HG02642 (cell line): ENCODE measurements at regions not wholly inside any gene's neighbourhood (a gene's known extent, or its start where the extent isn't known, plus 50 kb on each side); places are given as distances from the start of the nearest gene placed in this dataset.
"Not testable (repeated sequence)": the region's sequence is repeated elsewhere in the genome, so short reads cannot be mapped to it uniquely, and the experiment has no call there.

Experiments
- ATAC-seq: cut with Tn5 transposase; IDR thresholded peaks from one replicate; pipeline ENCODE4 v1.9.1; 2021; ENCODE audit warnings: mild to moderate bottlenecking; ENCODE audit not compliant: unreplicated experiment, poor library complexity

GRCh38 chr1:199030541-199030940 is 391.7 kb downstream of the PTPRC start:
- not testable (repeated sequence) for ATAC-seq

DNA sequence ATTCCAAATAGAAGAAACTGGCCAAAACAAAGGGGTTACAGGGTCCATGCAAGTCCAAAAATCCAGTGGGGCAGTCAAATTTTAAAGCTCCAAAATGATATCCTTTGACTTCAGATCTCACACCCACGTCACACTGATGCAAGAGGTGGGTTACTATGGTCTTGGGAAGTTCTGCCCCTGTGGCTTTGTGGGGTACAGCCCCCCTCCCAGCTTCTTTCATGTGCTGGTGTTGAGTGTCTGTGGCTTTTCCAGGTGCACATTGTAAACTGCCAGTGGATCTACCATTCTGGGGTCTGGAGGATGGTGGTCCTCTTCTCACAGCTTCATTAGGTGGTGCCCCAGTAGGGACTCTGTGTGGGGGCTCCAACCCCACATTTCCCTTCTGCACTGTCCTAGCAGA is 392.3 kb downstream of the PTPRC start:
- not testable (repeated sequence) for ATAC-seq

GRCh38 chr1:199032479-199032878 is 393.6 kb downstream of the PTPRC start:
- not testable (repeated sequence) for ATAC-seq

- ATAC-seq: no peak
These were observed 394.8 kb downstream of the PTPRC start for GRCh38 chr1:199033661-199034060.

DNA sequence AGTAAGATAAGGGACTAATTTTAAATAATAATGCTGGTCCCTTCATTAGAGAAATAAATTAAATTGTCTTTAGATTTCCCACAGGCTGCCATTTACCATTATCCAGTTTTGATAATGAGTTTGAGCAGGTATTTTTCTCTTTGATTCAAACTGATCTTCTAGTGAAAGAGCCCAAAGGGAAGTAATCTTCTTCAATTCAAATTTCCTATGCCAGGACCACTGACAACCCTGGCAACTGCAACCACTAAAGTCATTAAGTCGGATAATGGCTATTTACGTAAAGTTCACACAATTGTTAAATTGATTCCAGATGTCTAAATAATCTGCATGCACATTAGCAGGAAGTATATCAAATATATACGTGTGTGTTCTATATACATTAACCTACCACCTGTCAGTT is 399.3 kb downstream of the PTPRC start:
- ATAC-seq: no peak

DNA sequence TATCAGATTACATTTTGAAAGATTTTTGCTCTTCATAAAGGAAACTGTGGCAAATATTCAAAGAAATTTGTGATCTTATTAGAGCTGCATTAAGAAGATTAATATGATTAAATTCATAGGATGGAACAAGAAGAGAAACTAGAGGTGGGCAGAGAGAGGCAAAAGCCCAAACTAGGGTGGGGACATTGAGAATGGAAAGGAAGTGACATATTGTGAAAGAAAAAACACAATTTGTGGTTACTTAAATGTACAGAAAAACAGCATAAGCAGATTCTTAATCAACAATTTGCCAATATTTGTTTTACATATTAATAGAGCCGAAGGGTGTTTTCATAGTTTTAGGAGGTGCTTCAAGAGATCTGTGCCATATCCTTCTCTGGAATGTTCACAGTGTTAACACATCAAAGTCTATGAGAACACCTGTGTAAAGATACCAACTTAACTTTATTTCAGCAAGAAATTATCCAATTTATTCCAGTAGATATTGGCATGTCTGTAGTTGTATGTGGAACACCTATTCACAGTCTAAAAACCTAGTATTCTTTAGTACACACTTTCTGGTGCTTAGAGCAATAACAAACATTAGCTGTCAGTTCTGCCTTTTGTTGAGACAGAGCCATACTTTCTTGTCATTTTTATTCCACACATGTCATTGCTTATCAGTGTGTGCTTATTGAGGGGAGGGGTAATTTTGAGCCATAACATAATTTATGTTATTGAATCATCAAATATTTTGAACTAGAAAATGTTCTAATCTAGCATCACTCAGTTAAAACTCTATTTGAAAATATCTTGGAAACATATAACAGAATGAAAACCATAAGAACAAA is 401.5 kb downstream of the PTPRC start:
- ATAC-seq: no peak

DNA sequence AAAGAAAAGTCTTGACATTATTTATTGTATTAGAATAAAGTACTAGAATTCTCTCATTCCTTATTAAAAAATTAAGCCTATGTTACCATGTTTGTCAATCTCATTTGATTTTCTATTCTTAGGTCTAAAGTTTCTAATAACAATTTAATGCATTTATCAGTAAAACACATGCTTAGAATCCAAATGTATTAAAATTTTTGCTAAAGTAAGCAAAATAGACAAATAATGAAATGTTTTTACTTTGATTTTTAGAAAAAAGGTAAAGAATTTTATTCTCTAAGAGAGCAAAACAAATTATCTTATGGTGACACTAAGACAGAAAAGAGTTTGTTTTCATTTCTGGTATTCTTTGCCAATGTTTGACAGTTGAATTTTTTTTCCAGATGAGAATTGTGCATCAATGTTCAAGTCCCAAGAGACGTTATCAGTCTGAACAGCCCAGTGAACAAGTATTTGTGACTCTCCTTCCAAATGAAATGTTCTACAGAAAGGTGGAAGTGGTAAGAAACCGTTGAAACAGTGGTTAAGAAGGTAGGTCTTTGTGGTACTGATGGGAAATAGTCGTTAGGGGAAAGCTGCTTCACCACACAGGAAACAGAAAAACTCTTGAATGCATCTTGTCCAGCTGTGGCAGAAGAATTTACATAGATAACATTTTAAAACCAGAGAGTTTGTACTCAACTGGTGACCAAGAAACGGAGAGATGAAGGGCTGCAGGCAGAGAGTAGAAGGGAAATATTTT is 402.5 kb downstream of the PTPRC start:
- ATAC-seq: peak; percentile 98

DNA sequence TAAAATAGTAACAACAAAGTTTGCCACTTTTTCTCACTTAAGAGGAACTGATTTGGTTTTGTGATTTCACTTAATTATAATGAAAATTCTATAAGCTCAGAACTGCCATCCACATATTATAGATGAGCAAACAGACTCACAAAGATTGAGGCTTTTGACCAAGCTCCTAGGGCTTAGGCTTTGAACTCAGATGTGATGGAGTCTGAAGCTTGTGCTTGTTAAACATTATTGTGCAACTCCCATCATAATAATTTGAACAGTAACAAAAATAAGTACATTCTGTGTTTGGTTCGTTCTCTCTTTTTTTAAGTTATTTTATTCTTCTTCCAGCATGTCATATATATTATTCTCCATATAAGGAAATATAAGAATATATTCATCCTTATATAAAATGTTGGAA is 403.4 kb downstream of the PTPRC start:
- ATAC-seq: no peak

GRCh38 chr1:199044191-199044590 is 405.4 kb downstream of the PTPRC start:
- no peak for ATAC-seq

GRCh38 chr1:199046618-199047017 is 407.8 kb downstream of the PTPRC start:
- ATAC-seq: no peak

GRCh38 chr1:199054694-199055093 is 415.9 kb downstream of the PTPRC start:
- no peak for ATAC-seq

- ATAC-seq: no peak
These were observed 418.5 kb downstream of the PTPRC start for GRCh38 chr1:199057322-199057721.

DNA sequence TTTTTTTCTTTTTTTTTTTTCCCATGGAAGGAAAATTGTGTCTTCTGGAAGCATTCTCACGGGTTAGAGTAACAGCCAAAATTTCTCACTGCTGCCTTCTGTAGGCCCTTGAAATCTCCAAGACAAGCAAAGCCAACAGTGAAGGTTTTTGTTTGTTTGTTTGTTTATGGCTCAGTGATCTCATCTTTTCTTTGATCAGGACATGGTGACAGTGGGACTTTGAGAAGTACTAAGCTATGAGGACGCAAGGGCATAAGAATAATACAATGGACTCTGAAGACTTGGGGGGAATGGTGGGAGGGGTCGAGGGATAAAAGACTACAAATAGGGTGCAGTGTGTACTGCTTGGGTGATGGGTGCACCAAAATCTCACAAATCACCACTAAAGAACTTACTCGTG is 419.4 kb downstream of the PTPRC start:
- no peak for ATAC-seq

- ATAC-seq: no peak
These were observed 426.1 kb downstream of the PTPRC start for GRCh38 chr1:199064971-199065370.

GRCh38 chr1:199067483-199067882 is 428.6 kb downstream of the PTPRC start:
- peak; percentile 67 for ATAC-seq

DNA sequence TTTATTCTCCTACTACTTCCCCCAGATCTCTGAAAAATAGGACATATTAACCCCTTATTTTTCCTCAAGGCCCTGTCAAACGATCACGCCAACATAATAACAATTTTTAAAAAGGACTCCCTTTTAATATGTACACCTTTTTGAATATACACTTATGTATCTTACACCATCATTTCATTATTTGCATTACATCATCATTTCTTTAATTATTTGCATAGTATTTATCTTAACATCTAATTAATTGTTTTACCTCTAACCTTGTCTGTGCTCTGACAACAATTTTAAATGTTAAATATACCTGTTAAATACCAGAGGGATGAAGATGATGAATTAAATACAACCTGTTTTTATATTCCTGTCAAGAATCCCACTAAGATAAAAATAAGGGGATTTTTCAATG is 432.2 kb downstream of the PTPRC start:
- no peak for ATAC-seq

GRCh38 chr1:199073166-199073565 is 434.3 kb downstream of the PTPRC start:
- ATAC-seq: no peak

DNA sequence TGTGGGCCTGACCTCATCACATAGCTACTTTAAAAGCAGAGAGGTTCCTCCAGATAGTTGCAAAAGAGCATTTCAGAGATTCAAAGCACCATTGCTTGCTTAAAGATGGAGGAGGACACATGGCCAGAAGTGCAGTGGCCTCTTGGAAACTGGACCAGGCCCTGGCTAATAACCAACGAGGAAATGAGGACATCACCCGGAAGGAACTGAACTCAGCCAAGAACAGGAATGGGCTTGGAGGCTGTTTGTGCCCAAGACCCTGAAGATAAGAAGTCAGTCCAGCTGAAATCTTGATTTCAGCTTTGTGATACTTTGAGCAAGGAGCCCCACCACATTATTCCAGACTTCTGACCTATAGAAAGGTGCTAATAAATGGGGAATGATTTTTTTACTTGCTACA is 437.0 kb downstream of the PTPRC start:
- no peak for ATAC-seq

DNA sequence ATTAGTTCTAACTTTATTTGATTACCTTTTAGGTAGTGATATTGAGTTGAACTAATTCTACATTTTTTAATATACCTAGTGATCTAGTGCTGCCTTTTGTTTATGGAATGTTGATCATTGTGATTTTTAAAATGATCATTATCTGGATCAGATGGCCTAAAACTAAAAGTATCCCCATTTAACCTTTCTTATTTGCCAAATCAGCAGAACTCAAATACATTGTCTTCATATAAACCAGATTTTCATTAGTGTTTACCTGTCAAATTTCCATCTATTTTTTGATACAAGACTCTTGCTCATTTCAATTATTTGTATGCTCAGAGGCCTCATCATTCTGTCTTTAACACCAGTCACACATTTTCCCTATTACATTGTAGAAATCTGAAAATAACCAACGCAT is 441.2 kb downstream of the PTPRC start:
- no peak for ATAC-seq

DNA sequence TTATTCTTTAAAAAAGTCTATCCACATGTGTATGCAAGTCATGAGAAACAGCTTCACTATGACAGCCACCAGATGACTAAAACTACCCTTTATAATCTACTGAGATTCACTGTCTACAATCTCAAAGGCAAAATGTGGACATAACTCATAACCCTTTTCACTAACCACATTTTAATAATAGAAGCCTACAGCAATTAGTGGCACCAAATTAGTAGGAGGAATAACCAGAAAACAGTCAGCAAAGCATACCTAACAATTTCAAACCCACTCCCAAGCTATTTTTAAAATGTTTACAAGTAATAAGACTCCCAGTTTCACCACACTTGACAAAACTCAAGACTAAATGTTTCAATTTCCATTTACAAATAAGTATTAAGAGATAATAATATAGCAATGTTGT is 442.9 kb downstream of the PTPRC start:
- peak; percentile 83 for ATAC-seq

DNA sequence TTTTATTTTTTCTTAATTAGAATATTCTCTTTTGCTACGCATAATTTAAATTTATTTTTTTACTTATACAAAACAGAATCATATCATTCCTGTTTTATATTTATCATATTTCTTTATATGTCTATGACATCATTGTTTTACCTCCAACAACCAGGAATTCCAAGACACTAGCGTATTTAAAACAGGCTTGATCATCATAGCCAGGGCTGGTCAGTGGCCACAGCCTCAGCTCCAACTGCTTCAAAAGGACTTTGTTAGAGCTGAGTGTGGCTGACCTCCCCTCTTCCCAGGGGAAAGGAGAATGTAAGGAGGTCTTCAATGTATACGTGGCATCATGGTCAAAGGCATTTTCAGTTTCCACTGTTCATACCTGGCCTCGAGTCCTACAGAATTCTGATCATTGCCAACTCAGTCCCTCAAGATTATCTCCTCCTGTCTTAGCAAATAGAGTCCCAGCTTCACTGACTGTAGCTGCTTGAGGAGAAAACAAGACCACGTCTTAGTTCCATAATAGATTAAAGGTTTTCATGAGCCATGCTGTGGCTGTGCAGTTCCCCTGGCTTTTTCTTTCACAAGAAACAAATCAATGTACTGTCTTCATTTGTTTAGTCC is 444.0 kb downstream of the PTPRC start:
- ATAC-seq: no peak
